ENCODE measurements at regions not wholly inside any gene's neighbourhood (a gene's known extent, or its start where the extent isn't known, plus 50 kb on each side); places are given as distances from the start of the nearest gene placed in this dataset.

DNA sequence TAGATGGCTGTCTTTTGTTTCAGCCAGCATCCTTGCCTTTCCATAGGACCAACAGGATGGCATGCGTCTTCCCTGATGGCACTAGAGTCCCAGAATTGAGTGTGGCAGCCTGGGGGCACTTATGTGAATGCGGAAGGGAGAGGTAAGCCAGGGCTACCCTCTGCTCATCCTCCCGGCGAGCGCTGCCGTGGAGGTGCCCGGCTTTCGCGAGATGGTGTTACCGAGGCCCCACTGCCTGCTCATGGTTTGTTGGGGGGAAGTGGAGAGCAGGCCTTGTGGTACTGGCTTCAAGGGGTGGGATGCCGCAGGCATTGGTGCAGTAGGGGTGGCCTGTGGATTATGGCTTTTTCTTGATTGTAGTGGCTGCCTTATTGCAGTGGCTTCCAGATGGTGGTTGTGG, 174.3 kb downstream of the AACS start:
- FAIRE-seq, result no peak

More for the DNA sequence above, 174.3 kb downstream of the AACS start:
- Histone ChIP-seq H4K20me1 (replicated peaks; ENCODE audit: control insufficient read depth, extremely low read depth, insufficient read depth, low read length) (no peaks in the 10 kb centered on the region), H3K4me1 (ENCODE audit: control insufficient read depth, extremely low read depth, insufficient read depth, low read length) (no peaks in the 10 kb centered on the region), H3K4me3 (replicated peaks in 1 of 3; ENCODE audit: insufficient read depth in 1 of 3, low read depth in 1 of 3, low read length in 3 of 3) (no peak overlapping the region), H3K9me1 (replicated peaks; ENCODE audit: control insufficient read depth, extremely low read depth, insufficient read depth, low read length) (no peaks in the 10 kb centered on the region), H3K36me3 (ENCODE audit: control insufficient read depth in 2 of 2, extremely low read depth in 1 of 2, insufficient read depth in 2 of 2, low read length in 2 of 2) (no peaks in the 10 kb centered on the region), H3K27me3 (ENCODE audit: control insufficient read depth in 2 of 2, insufficient read depth in 2 of 2, low read length in 2 of 2) (no peaks in the 10 kb centered on the region), H3K27ac (ENCODE audit: insufficient read depth, low read depth, low read length) (no peak overlapping the region), H3K4me2 (ENCODE audit: insufficient read depth, low read length) (no peak overlapping the region), H2AFZ (ENCODE audit: low read depth, low read length) (no peak overlapping the region), H3K9ac (replicated peaks; ENCODE audit: extremely low read depth, insufficient read depth, low read length) (no peak overlapping the region), H3K79me2 (ENCODE audit: control insufficient read depth, insufficient read depth, low read length) (no peaks in the 10 kb centered on the region), H3K9me3 (replicated peaks; ENCODE audit: control insufficient read depth, insufficient read depth, low read length) (no peaks in the 10 kb centered on the region)
- intact Hi-C loops (cut with micrococcal nuclease) (no loop called here), dilution Hi-C loops (cut with MboI; ENCODE audit: extremely low pct_ligation_motif_present, low sequenced_read_pairs) (no loop called here)
- ChIA-PET CTCF (interaction anchor here (0.9 kb wide), 1 partner anchor 56 kb away, joined by 4 read pairs; no protein-coding TSS in a partner anchor), POLR2A (no interaction called here)
- BruUV-seq (replicated peaks), result no TSS peak
- TF ChIP-seq GATA2 (IDR thresholded peaks at IDR 0.05; ENCODE audit: insufficient read depth, insufficient read length, low read depth, low read length) (no peak), MAX (IDR thresholded peaks at IDR 0.05; ENCODE audit: insufficient read depth, insufficient read length) (no peak), POLR2AphosphoS5 (IDR thresholded peaks at IDR 0.05; ENCODE audit: insufficient read depth, low read depth, low read length) (no peak), JUN (IDR thresholded peaks at IDR 0.05; ENCODE audit: borderline replicate concordance, insufficient read depth, insufficient read length, low read depth) (no peak), EZH2 (IDR thresholded peaks at IDR 0.05; ENCODE audit: borderline replicate concordance, low read depth, low read length, severe bottlenecking) (no peak), MYC (IDR thresholded peaks at IDR 0.05; ENCODE audit: low read depth, low read length) (no peak), FOS (IDR thresholded peaks at IDR 0.05; ENCODE audit: borderline replicate concordance, insufficient read depth, low read length) (no peak), POLR2A (IDR thresholded peaks at IDR 0.05; ENCODE audit: low read depth, low read length) (no peak)
- TF ChIP-seq, protein P1, sequence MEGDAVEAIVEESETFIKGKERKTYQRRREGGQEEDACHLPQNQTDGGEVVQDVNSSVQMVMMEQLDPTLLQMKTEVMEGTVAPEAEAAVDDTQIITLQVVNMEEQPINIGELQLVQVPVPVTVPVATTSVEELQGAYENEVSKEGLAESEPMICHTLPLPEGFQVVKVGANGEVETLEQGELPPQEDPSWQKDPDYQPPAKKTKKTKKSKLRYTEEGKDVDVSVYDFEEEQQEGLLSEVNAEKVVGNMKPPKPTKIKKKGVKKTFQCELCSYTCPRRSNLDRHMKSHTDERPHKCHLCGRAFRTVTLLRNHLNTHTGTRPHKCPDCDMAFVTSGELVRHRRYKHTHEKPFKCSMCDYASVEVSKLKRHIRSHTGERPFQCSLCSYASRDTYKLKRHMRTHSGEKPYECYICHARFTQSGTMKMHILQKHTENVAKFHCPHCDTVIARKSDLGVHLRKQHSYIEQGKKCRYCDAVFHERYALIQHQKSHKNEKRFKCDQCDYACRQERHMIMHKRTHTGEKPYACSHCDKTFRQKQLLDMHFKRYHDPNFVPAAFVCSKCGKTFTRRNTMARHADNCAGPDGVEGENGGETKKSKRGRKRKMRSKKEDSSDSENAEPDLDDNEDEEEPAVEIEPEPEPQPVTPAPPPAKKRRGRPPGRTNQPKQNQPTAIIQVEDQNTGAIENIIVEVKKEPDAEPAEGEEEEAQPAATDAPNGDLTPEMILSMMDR (IDR thresholded peaks at IDR 0.05; ENCODE audit: extremely low read depth in 1 of 2, insufficient read depth in 1 of 2, low read depth in 1 of 2, low read length in 2 of 2), result no peak
- DNase-seq (ENCODE audit: low read depth, low spot score), result no peak

Data from endothelial cell of umbilical vein (primary cell).